SK-N-SH (cell line): ENCODE measurements at regions not wholly inside any gene's neighbourhood (a gene's known extent, or its start where the extent isn't known, plus 50 kb on each side); places are given as distances from the start of the nearest gene placed in this dataset.

Source experiments
- CTCF ChIA-PET: fragments of 300-600, 350-600 bp; formaldehyde crosslinking; extraction: SDS; loops from one replicate; lab custom pipeline; 2021; lab: Yijun Ruan, JAX
- POLR2A ChIA-PET: fragments of 350-600 bp; sonication (Branson Sonifier 250); formaldehyde crosslinking; extraction: SDS; loops from one replicate; lab custom pipeline; 2020; ENCODE audit warnings: antibody characterized with exemption, inconsistent platforms; lab: Yijun Ruan, JAX
- DNase-seq: peaks from one replicate; pipeline ENCODE4 v3.0.0; 2012
- H2AFZ ChIP-seq: fragments of 200-600 bp; sonication (generic); 2 replicates; pipeline ENCODE4 v1.8.1; 2016; ENCODE audit warnings: antibody characterized with exemption, mild to moderate bottlenecking, low read depth
- H3F3A ChIP-seq: fragments of 200-600 bp; sonication (generic); replicated peaks from 2 replicates; pipeline ENCODE3; 2016; ENCODE audit warnings: antibody characterized with exemption, mild to moderate bottlenecking; ENCODE audit not compliant: insufficient read depth
- H3K27ac ChIP-seq, 2 experiments: fragments of 200-500 bp in 1 of 2; fragments of 200-600 bp in 1 of 2; sonication (Bioruptor generic) in 1 of 2; sonication (generic), shearing (Covaris generic) in 1 of 2; 2 replicates each; pipeline versions ENCODE4 v1.5.1 to v1.6.1; 2014 to 2016; ENCODE audit warnings: low read depth in 2 of 2, inconsistent platforms in 1 of 2, low read length in 1 of 2, mild to moderate bottlenecking in 1 of 2, mixed read lengths in 1 of 2
- H3K27me3 ChIP-seq: fragments of 200-600 bp; sonication (generic), shearing (Covaris generic); 2 replicates; pipeline ENCODE4 v1.6.1; 2016; ENCODE audit warnings: mixed run types; ENCODE audit not compliant: insufficient read depth
- H3K36me3 ChIP-seq, 2 experiments: fragments of 200-500 bp in 1 of 2; fragments of 200-600 bp in 1 of 2; sonication (Bioruptor generic) in 1 of 2; sonication (generic) in 1 of 2; replicated peaks in 1 of 2; 2 replicates each; pipeline versions ENCODE3 to v1.5.1; 2014 to 2016; ENCODE audit warnings: low read length in 1 of 2, mild to moderate bottlenecking in 1 of 2; ENCODE audit not compliant: insufficient read depth in 2 of 2, control insufficient read depth in 1 of 2
- H3K4me1 ChIP-seq, 2 experiments: fragments of 200-500 bp in 1 of 2; fragments of 200-600 bp in 1 of 2; sonication (Bioruptor generic) in 1 of 2; sonication (generic), shearing (Covaris generic) in 1 of 2; 2 replicates each; pipeline versions ENCODE4 v1.5.1 to v1.6.1; 2014 to 2016; ENCODE audit warnings: low read depth in 1 of 2, low read length in 1 of 2, mixed run types in 1 of 2; ENCODE audit not compliant: insufficient read depth in 2 of 2, control insufficient read depth in 1 of 2
- H3K4me2 ChIP-seq: fragments of 200-600 bp; sonication (generic), shearing (Covaris generic); 2 replicates; pipeline ENCODE4 v1.6.1; 2017; ENCODE audit warnings: mixed run types
- H3K4me3 ChIP-seq, 2 experiments: fragments of 200-500 bp in 1 of 2; fragments of 200-600 bp in 1 of 2; sonication (Bioruptor generic) in 1 of 2; sonication (generic), shearing (Covaris generic) in 1 of 2; 2 replicates each; pipeline versions ENCODE4 v1.5.1 to v1.8.1; 2014 to 2016; ENCODE audit warnings: low read depth in 2 of 2, inconsistent platforms in 1 of 2, low read length in 1 of 2, mild to moderate bottlenecking in 1 of 2, mixed read lengths in 1 of 2, moderate library complexity in 1 of 2
- H3K79me2 ChIP-seq: fragments of 200-600 bp; sonication (generic); 2 replicates; pipeline ENCODE4 v1.8.1; 2017; ENCODE audit warnings: mild to moderate bottlenecking; ENCODE audit not compliant: insufficient read depth
- H3K9ac ChIP-seq: fragments of 200-600 bp; sonication (generic); 2 replicates; pipeline ENCODE4 v1.6.1; 2017; ENCODE audit warnings: mixed run types
- H3K9me2 ChIP-seq: fragments of 200-600 bp; sonication (generic); 2 replicates; pipeline ENCODE4 v1.6.1; 2017; ENCODE audit warnings: mixed run types
- H3K9me3 ChIP-seq: fragments of 200-600 bp; sonication (generic); 2 replicates; pipeline ENCODE4 v1.6.1; 2017; ENCODE audit warnings: mixed run types, mild to moderate bottlenecking, moderate library complexity
- H4K20me1 ChIP-seq: fragments of 200-600 bp; sonication (generic); 2 replicates; pipeline ENCODE4 v1.6.1; 2017; ENCODE audit warnings: mild to moderate bottlenecking, mixed run types; ENCODE audit not compliant: insufficient read depth
- CHD2 ChIP-seq: fragments of 150-350 bp; IDR thresholded peaks from 2 replicates; pipeline ENCODE4 v1.6.1; 2018; ENCODE audit warnings: low read length; ENCODE audit not compliant: partially characterized antibody
- ELF1 ChIP-seq: IDR thresholded peaks from 2 replicates; pipeline ENCODE4 v1.4.0; 2012
- FOSL2 ChIP-seq: IDR thresholded peaks from 2 replicates; pipeline ENCODE4 v1.4.0; 2012; ENCODE audit warnings: low read depth, mild to moderate bottlenecking, moderate library complexity, borderline replicate concordance
- GATA2 ChIP-seq: sonication (generic); formaldehyde crosslinking; IDR thresholded peaks from 2 replicates; pipeline ENCODE4 v1.5.0; 2020; ENCODE audit warnings: mild to moderate bottlenecking, missing genetic modification reagents
- JUND ChIP-seq: IDR thresholded peaks from 2 replicates; pipeline ENCODE4 v1.4.0; 2012
- MEF2A ChIP-seq: IDR thresholded peaks from 2 replicates; pipeline ENCODE4 v1.4.0; 2012; ENCODE audit warnings: low read depth, borderline replicate concordance
- NFIC ChIP-seq: IDR thresholded peaks from 2 replicates; pipeline ENCODE4 v1.4.0; 2012; ENCODE audit warnings: borderline replicate concordance
- RAD21 ChIP-seq: IDR thresholded peaks from 2 replicates; pipeline ENCODE4 v1.6.1; 2012; ENCODE audit warnings: mild to moderate bottlenecking, low read length
- RCOR1 ChIP-seq: fragments of 150-350 bp; IDR thresholded peaks from 2 replicates; pipeline ENCODE4 v1.6.1; 2017; ENCODE audit warnings: antibody characterized with exemption, low read length
- RFX5 ChIP-seq: IDR thresholded peaks from 2 replicates; pipeline ENCODE4 v1.6.1; 2012; ENCODE audit warnings: mild to moderate bottlenecking, improper control_type of control experiment, low read length
- RXRA ChIP-seq: IDR thresholded peaks from 2 replicates; pipeline ENCODE4 v1.4.0; 2012; ENCODE audit warnings: low read depth, mild to moderate bottlenecking, borderline replicate concordance
- SMC3 ChIP-seq: IDR thresholded peaks from 2 replicates; pipeline ENCODE4 v1.6.1; 2012; ENCODE audit warnings: low read depth, low read length, improper control_type of control experiment
- TAF1 ChIP-seq: IDR thresholded peaks from 2 replicates; pipeline ENCODE4 v1.6.1; 2012; ENCODE audit warnings: low read depth, mild to moderate bottlenecking, low read length, moderate library complexity, borderline replicate concordance
- TCF12 ChIP-seq: IDR thresholded peaks from 2 replicates; pipeline ENCODE4 v1.4.0; 2012
- TEAD4 ChIP-seq: IDR thresholded peaks from 2 replicates; pipeline ENCODE4 v1.4.0; 2012; ENCODE audit warnings: mild to moderate bottlenecking, borderline replicate concordance; ENCODE audit not compliant: insufficient read depth
- USF1 ChIP-seq: IDR thresholded peaks from 2 replicates; pipeline ENCODE4 v1.4.0; 2012; ENCODE audit warnings: low read depth, borderline replicate concordance
- USF2 ChIP-seq: fragments of 150-350 bp; IDR thresholded peaks from 2 replicates; pipeline ENCODE4 v1.6.1; 2017; ENCODE audit warnings: antibody characterized with exemption, low read length, low read depth, borderline replicate concordance
- WGBS: methylation state at CpG from one replicate; pipeline ENCODE4 v1.1.6; 2017; ENCODE audit warnings: low lambda C conversion rate; 5-methylcytosine and 5-hydroxymethylcytosine counted together
- TF ChIP-seq, protein P1 (sequence below): fragments of 200-600 bp; sonication (generic); IDR thresholded peaks from 2 replicates; pipeline ENCODE4 v1.6.1; 2017; ENCODE audit warnings: antibody characterized with exemption, mild to moderate bottlenecking, moderate library complexity
- TF ChIP-seq, protein P2 (sequence below): IDR thresholded peaks from 2 replicates; pipeline ENCODE4 v1.4.0; 2012; ENCODE audit warnings: low read depth, borderline replicate concordance
- TF ChIP-seq, protein P3 (sequence below): IDR thresholded peaks from 2 replicates; pipeline ENCODE4; 2012

GRCh38 chr15:62545467-62546227 is 380.6 kb upstream of the C2CD4B start:
- H3K4me2 ChIP-seq: no peak overlapping the region
- no peak for DNase-seq
- WGBS: 76% methylated on average over 4 of the region's 4 CpGs
- H3K36me3 ChIP-seq: no peaks in the 10 kb centered on the region
- no peak for TF ChIP-seq ELF1
- no peak for TF ChIP-seq RXRA
- TF ChIP-seq NFIC: peak; percentile 5; the same call in 1 of the 2 replicates
- TF ChIP-seq TCF12: peak; percentile 34; the same call in 1 of the 2 replicates
- H3K79me2 ChIP-seq: no peaks in the 10 kb centered on the region
- ChIA-PET POLR2A (no interaction called here), CTCF (no interaction called here)
- no peaks in the 10 kb centered on the region for H4K20me1 ChIP-seq
- peaks cover 11% of the 10 kb centered on the region for H3F3A ChIP-seq
- H3K27ac ChIP-seq: peak overlapping the region in 1 of 2 experiments; percentile 26; a peak in 2 of 4 replicates
- H3K9ac ChIP-seq: no peak overlapping the region
- no peak overlapping the region for H3K4me3 ChIP-seq
- H3K9me2 ChIP-seq: no peaks in the 10 kb centered on the region
- peaks cover 6% of the 10 kb centered on the region in 2 experiments; a peak in 1 of 4 replicates for H3K4me1 ChIP-seq
- no peaks in the 10 kb centered on the region for H3K27me3 ChIP-seq
- no peaks in the 10 kb centered on the region for H3K9me3 ChIP-seq
- H2AFZ ChIP-seq: no peak overlapping the region

GRCh38 chr15:62546628-62547027 is 381.5 kb upstream of the C2CD4B start:
- no peaks in the 10 kb centered on the region for H3K9me3 ChIP-seq
- peaks cover 6% of the 10 kb centered on the region in 2 experiments; a peak in 1 of 4 replicates for H3K4me1 ChIP-seq
- H3K27ac ChIP-seq: peak overlapping the region in 1 of 2 experiments; percentile 36; a peak in 1 of 4 replicates
- H3K79me2 ChIP-seq: no peaks in the 10 kb centered on the region
- 93% methylated on average over 4 of the region's 4 CpGs for WGBS
- H3F3A ChIP-seq: peaks cover 11% of the 10 kb centered on the region
- H3K36me3 ChIP-seq: no peaks in the 10 kb centered on the region
- H3K27me3 ChIP-seq: no peaks in the 10 kb centered on the region
- H3K4me2 ChIP-seq: no peak overlapping the region
- no peak for DNase-seq
- no peaks in the 10 kb centered on the region for H4K20me1 ChIP-seq
- H3K9me2 ChIP-seq: no peaks in the 10 kb centered on the region
- POLR2A ChIA-PET: interaction anchor here (0.5 kb wide), 1 partner anchor 9 kb away, joined by 3 read pairs; no protein-coding TSS in a partner anchor
- no peak overlapping the region for H3K4me3 ChIP-seq
- TF ChIP-seq MEF2A (no peak), CHD2 (no peak), USF1 (no peak), RCOR1 (no peak), TAF1 (no peak), RFX5 (no peak), JUND (no peak), TEAD4 (no peak), RXRA (no peak), RAD21 (no peak), SMC3 (no peak), GATA2 (CRISPR knock-in tag) (no peak), FOSL2 (no peak), USF2 (no peak)
- TF ChIP-seq, protein P1, sequence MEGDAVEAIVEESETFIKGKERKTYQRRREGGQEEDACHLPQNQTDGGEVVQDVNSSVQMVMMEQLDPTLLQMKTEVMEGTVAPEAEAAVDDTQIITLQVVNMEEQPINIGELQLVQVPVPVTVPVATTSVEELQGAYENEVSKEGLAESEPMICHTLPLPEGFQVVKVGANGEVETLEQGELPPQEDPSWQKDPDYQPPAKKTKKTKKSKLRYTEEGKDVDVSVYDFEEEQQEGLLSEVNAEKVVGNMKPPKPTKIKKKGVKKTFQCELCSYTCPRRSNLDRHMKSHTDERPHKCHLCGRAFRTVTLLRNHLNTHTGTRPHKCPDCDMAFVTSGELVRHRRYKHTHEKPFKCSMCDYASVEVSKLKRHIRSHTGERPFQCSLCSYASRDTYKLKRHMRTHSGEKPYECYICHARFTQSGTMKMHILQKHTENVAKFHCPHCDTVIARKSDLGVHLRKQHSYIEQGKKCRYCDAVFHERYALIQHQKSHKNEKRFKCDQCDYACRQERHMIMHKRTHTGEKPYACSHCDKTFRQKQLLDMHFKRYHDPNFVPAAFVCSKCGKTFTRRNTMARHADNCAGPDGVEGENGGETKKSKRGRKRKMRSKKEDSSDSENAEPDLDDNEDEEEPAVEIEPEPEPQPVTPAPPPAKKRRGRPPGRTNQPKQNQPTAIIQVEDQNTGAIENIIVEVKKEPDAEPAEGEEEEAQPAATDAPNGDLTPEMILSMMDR: no peak
- TF ChIP-seq, protein P2, sequence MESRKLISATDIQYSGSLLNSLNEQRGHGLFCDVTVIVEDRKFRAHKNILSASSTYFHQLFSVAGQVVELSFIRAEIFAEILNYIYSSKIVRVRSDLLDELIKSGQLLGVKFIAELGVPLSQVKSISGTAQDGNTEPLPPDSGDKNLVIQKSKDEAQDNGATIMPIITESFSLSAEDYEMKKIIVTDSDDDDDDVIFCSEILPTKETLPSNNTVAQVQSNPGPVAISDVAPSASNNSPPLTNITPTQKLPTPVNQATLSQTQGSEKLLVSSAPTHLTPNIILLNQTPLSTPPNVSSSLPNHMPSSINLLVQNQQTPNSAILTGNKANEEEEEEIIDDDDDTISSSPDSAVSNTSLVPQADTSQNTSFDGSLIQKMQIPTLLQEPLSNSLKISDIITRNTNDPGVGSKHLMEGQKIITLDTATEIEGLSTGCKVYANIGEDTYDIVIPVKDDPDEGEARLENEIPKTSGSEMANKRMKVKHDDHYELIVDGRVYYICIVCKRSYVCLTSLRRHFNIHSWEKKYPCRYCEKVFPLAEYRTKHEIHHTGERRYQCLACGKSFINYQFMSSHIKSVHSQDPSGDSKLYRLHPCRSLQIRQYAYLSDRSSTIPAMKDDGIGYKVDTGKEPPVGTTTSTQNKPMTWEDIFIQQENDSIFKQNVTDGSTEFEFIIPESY: no peak
- TF ChIP-seq, protein P3, sequence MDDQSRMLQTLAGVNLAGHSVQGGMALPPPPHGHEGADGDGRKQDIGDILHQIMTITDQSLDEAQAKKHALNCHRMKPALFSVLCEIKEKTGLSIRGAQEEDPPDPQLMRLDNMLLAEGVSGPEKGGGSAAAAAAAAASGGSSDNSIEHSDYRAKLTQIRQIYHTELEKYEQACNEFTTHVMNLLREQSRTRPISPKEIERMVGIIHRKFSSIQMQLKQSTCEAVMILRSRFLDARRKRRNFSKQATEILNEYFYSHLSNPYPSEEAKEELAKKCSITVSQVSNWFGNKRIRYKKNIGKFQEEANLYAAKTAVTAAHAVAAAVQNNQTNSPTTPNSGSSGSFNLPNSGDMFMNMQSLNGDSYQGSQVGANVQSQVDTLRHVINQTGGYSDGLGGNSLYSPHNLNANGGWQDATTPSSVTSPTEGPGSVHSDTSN: no peak
- H3K9ac ChIP-seq: no peak overlapping the region
- CTCF ChIA-PET: interaction anchor here (0.5 to 2.9 kb wide), 3 partner anchors 12 to 154 kb away, joined by 3 to 9 read pairs (median 3); no protein-coding TSS in a partner anchor
- no peak overlapping the region for H2AFZ ChIP-seq
